GM12878 (cell line): ENCODE measurements at regions not wholly inside any gene's neighbourhood (a gene's known extent, or its start where the extent isn't known, plus 50 kb on each side); places are given as distances from the start of the nearest gene placed in this dataset.

Experiments used
- ATAC-seq: fragments of 200-7000 bp; cut with Tn5 transposase; 3 replicates; pipeline ENCODE4 v1.9.1; 2020; ENCODE audit warnings: mild to moderate bottlenecking, moderate library complexity
- BruUV-seq: library from RNA; stranded (reverse); fragments of 400-500 nt; replicated peaks from 2 replicates; lab custom pipeline; 2021; lab: Mats Ljungman, UMichigan
- CTCF ChIA-PET: fragments of 300-600 bp; sonication (Branson Sonifier 250); formaldehyde crosslinking; extraction: SDS; loops from one replicate; lab custom pipeline; 2021; ENCODE audit warnings: inconsistent platforms; lab: Yijun Ruan, JAX
- POLR2A ChIA-PET: fragments of 350-600 bp; formaldehyde crosslinking; extraction: SDS; loops from one replicate; lab custom pipeline; 2021; ENCODE audit warnings: inconsistent platforms; lab: Charles Lee
- RAD21 ChIA-PET: fragments of 300-600 bp; sonication (Branson Sonifier 250); formaldehyde crosslinking; loops from one replicate; lab custom pipeline; 2023; ENCODE audit warnings: antibody characterized with exemption; ENCODE audit not compliant: unreplicated experiment; lab: Charles Lee
- SMC1A ChIA-PET: fragments of 300-600 bp; sonication (Branson Sonifier 250); formaldehyde crosslinking; loops from one replicate; lab custom pipeline; 2023; ENCODE audit not compliant: unreplicated experiment, uncharacterized antibody; lab: Charles Lee
- DNase-seq: peaks from one replicate; pipeline ENCODE4 v3.0.0-alpha.2; 2011; ENCODE audit warnings: low read depth, low spot score
- FAIRE-seq: peaks from 3 replicates; lab custom pipeline; 2011; peaks lifted over from hg19 to GRCh38; lab: Jason Lieb, UNC
- H2AFZ ChIP-seq: 2 replicates; pipeline ENCODE4 v1.6.0; 2011; ENCODE audit warnings: low read depth, low read length, control low read depth; ENCODE audit not compliant: control insufficient read depth
- H3K27ac ChIP-seq: 2 replicates; pipeline ENCODE4 v1.5.1; 2011; ENCODE audit warnings: control low read depth; ENCODE audit not compliant: control insufficient read depth, insufficient read depth
- H3K27me3 ChIP-seq, 2 experiments: replicated peaks in 1 of 2; 2 replicates each; pipeline versions ENCODE4 v1.6.0 to v1.6.1; 2011; ENCODE audit warnings: low read length in 1 of 2; ENCODE audit not compliant: control insufficient read depth in 2 of 2, insufficient read depth in 2 of 2
- H3K36me3 ChIP-seq, 2 experiments: 2 replicates each; pipeline ENCODE4 v1.5.1; 2011; ENCODE audit warnings: low read length in 1 of 2; ENCODE audit not compliant: control insufficient read depth in 2 of 2, insufficient read depth in 2 of 2
- H3K4me1 ChIP-seq: 2 replicates; pipeline ENCODE4 v1.6.1; 2011; ENCODE audit warnings: mild to moderate bottlenecking, low read length, moderate library complexity, mixed read lengths; ENCODE audit not compliant: control insufficient read depth, insufficient read depth
- H3K4me2 ChIP-seq: 2 replicates; pipeline ENCODE4 v1.6.0; 2011; ENCODE audit warnings: control low read depth; ENCODE audit not compliant: control insufficient read depth, insufficient read depth
- H3K4me3 ChIP-seq: fragments of 200-600 bp; sonication (generic); 2 replicates; pipeline ENCODE4 v1.5.1; 2016
- H3K79me2 ChIP-seq: 2 replicates; pipeline ENCODE4 v1.6.0; 2011; ENCODE audit warnings: low read length; ENCODE audit not compliant: control insufficient read depth, insufficient read depth
- H3K9ac ChIP-seq: 2 replicates; pipeline ENCODE4 v1.8.0; 2011; ENCODE audit warnings: low read length, control low read depth, mixed read lengths; ENCODE audit not compliant: control insufficient read depth, insufficient read depth
- H3K9me3 ChIP-seq: replicated peaks from 3 replicates; pipeline ENCODE4 v1.5.1; 2011; ENCODE audit warnings: mild to moderate bottlenecking, low read length; ENCODE audit not compliant: control insufficient read depth, insufficient read depth
- H4K20me1 ChIP-seq: 2 replicates; pipeline ENCODE4 v1.6.0; 2011; ENCODE audit not compliant: control insufficient read depth, insufficient read depth
- EED ChIP-seq: sonication (generic); IDR thresholded peaks from 2 replicates; pipeline ENCODE4 v1.6.1; 2016; ENCODE audit warnings: antibody characterized with exemption, low read depth
- HDAC2 ChIP-seq: fragments of 200-600 bp; sonication (generic); IDR thresholded peaks from 2 replicates; pipeline ENCODE4 v1.6.1; 2017
- NFIC ChIP-seq: IDR thresholded peaks from 2 replicates; pipeline ENCODE4 v1.6.1; 2012; ENCODE audit warnings: low read depth, mild to moderate bottlenecking, inconsistent platforms, low read length, moderate library complexity
- NRF1 ChIP-seq: conservative IDR thresholded peaks from 2 replicates; pipeline ENCODE4 v1.6.1; 2011; ENCODE audit warnings: mild to moderate bottlenecking, low read depth, low read length, improper control_type of control experiment
- PAX5 ChIP-seq: IDR thresholded peaks from 2 replicates; pipeline ENCODE4 v1.6.1; 2011; ENCODE audit warnings: low read depth, low read length, borderline replicate concordance
- POLR2AphosphoS5 ChIP-seq: IDR thresholded peaks from 2 replicates; pipeline ENCODE4 v1.6.1; 2011; ENCODE audit warnings: mild to moderate bottlenecking, low read length, inconsistent platforms
- POU2F2 ChIP-seq: IDR thresholded peaks from 3 replicates; pipeline ENCODE4 v1.6.1; 2011; ENCODE audit warnings: low read depth, mild to moderate bottlenecking, low read length, borderline replicate concordance
- SIN3A ChIP-seq: IDR thresholded peaks from 2 replicates; pipeline ENCODE4 v1.6.1; 2012; ENCODE audit warnings: low read depth, low read length, improper control_type of control experiment
- YY1 ChIP-seq: IDR thresholded peaks from 2 replicates; pipeline ENCODE4 v1.6.1; 2011; ENCODE audit warnings: low read depth, mild to moderate bottlenecking, low read length
- ZSCAN29 ChIP-seq: fragments of 450-650 bp; IDR thresholded peaks from 2 replicates; pipeline ENCODE4 v1.6.1; 2017; ENCODE audit warnings: mild to moderate bottlenecking, moderate library complexity
- whole genome bisulfite sequencing: methylation state at CpG from one replicate; pipeline ENCODE4 v1.1.6; 2016; ENCODE audit warnings: low lambda C conversion rate; ENCODE audit not compliant: insufficient replicate concordance, insufficient coverage; ENCODE audit errors: missing lambda C conversion rate; 5-methylcytosine and 5-hydroxymethylcytosine counted together
- in situ Hi-C: fragments of 300-500 bp; cut with MboI; formaldehyde crosslinking; loops from 9 replicates; pipeline ENCODE4 v1.14.3; 2018; ENCODE audit warnings: mixed read lengths
- intact Hi-C: fragments of 100-400 bp; cut with micrococcal nuclease; formaldehyde crosslinking; loops from one replicate; pipeline ENCODE4 v1.14.2; 2022; ENCODE audit not compliant: unreplicated experiment
- TF ChIP-seq, protein P1 (sequence below): IDR thresholded peaks from 2 replicates; pipeline ENCODE4 v1.6.1; 2011; ENCODE audit warnings: low read depth, low read length, improper control_type of control experiment, borderline replicate concordance
- TF ChIP-seq, protein P2 (sequence below): fragments of 450-650 bp; formaldehyde crosslinking; IDR thresholded peaks from 2 replicates; pipeline ENCODE4 v1.5.0; 2022; ENCODE audit warnings: mild to moderate bottlenecking, missing genetic modification characterization
- TF ChIP-seq, protein P3 (sequence below): fragments of 150-350 bp; IDR thresholded peaks from 2 replicates; pipeline ENCODE4 v1.6.1; 2016; ENCODE audit warnings: low read depth, low read length
- TF ChIP-seq, protein P4 (sequence below): fragments of 150-350 bp; IDR thresholded peaks from 2 replicates; pipeline ENCODE4 v1.6.1; 2014; ENCODE audit warnings: mild to moderate bottlenecking, low read depth, low read length
- TF ChIP-seq, protein P5 (sequence below): fragments of 450-650 bp; IDR thresholded peaks from 2 replicates; pipeline ENCODE4 v1.6.1; 2017; ENCODE audit warnings: mild to moderate bottlenecking, low read depth, inconsistent platforms; ENCODE audit not compliant: poor library complexity, severe bottlenecking

DNA sequence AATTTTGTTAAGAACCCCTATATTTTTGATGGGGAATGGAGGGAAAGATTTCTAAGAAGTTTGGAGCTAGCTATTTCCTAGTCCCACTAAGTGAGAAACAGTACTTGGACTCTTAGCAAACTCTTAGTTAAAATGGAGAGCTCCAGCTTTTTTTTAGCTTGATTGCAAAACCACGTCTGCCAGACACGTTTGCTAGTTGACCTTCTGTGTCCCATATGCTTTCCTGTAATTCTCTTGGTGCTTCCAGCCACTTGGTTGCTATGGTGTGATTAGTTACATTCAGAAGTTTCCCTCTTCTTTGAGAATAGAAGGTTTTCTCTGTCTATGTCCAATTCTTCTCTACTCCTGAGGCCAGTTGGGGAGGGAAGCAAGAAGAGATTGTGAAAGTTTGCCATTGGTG is 417.0 kb upstream of the TLE4 start:
- H2AFZ ChIP-seq = no peak overlapping the region
- DNase-seq = no peak
- H3K9me3 ChIP-seq = no peaks in the 10 kb centered on the region
- H3K4me2 ChIP-seq = no peak overlapping the region
- intact Hi-C loops = no loop called here
- no peaks in the 10 kb centered on the region for H3K79me2 ChIP-seq
- WGBS = 3% methylated on average over 2 of the region's 2 CpGs
- FAIRE-seq = no peak
- SMC1A ChIA-PET = no interaction called here
- POLR2A ChIA-PET = no interaction called here
- CTCF ChIA-PET = no interaction called here
- H3K36me3 ChIP-seq = no peaks in the 10 kb centered on the region
- RAD21 ChIA-PET = no interaction called here
- H3K4me1 ChIP-seq = no peaks in the 10 kb centered on the region
- ATAC-seq = no peak
- no TSS peak for BruUV-seq
- H4K20me1 ChIP-seq = no peaks in the 10 kb centered on the region
- no peak overlapping the region for H3K9ac ChIP-seq
- no peaks in the 10 kb centered on the region for H3K27me3 ChIP-seq
- in situ Hi-C loops = no loop called here
- no peak overlapping the region for H3K4me3 ChIP-seq
- H3K27ac ChIP-seq = no peak overlapping the region
- TF ChIP-seq ZSCAN29 (no peak), YY1 (no peak), NRF1 (no peak), POU2F2 (no peak), HDAC2 (no peak), PAX5 (no peak), SIN3A (no peak), POLR2AphosphoS5 (no peak), EED (no peak), NFIC (no peak)
- TF ChIP-seq, protein P1, sequence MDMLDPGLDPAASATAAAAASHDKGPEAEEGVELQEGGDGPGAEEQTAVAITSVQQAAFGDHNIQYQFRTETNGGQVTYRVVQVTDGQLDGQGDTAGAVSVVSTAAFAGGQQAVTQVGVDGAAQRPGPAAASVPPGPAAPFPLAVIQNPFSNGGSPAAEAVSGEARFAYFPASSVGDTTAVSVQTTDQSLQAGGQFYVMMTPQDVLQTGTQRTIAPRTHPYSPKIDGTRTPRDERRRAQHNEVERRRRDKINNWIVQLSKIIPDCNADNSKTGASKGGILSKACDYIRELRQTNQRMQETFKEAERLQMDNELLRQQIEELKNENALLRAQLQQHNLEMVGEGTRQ = no peak
- TF ChIP-seq, protein P2, sequence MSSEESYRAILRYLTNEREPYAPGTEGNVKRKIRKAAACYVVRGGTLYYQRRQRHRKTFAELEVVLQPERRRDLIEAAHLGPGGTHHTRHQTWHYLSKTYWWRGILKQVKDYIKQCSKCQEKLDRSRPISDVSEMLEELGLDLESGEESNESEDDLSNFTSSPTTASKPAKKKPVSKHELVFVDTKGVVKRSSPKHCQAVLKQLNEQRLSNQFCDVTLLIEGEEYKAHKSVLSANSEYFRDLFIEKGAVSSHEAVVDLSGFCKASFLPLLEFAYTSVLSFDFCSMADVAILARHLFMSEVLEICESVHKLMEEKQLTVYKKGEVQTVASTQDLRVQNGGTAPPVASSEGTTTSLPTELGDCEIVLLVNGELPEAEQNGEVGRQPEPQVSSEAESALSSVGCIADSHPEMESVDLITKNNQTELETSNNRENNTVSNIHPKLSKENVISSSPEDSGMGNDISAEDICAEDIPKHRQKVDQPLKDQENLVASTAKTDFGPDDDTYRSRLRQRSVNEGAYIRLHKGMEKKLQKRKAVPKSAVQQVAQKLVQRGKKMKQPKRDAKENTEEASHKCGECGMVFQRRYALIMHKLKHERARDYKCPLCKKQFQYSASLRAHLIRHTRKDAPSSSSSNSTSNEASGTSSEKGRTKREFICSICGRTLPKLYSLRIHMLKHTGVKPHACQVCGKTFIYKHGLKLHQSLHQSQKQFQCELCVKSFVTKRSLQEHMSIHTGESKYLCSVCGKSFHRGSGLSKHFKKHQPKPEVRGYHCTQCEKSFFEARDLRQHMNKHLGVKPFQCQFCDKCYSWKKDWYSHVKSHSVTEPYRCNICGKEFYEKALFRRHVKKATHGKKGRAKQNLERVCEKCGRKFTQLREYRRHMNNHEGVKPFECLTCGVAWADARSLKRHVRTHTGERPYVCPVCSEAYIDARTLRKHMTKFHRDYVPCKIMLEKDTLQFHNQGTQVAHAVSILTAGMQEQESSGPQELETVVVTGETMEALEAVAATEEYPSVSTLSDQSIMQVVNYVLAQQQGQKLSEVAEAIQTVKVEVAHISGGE (CRISPR knock-in tag) = no peak
- TF ChIP-seq, protein P3, sequence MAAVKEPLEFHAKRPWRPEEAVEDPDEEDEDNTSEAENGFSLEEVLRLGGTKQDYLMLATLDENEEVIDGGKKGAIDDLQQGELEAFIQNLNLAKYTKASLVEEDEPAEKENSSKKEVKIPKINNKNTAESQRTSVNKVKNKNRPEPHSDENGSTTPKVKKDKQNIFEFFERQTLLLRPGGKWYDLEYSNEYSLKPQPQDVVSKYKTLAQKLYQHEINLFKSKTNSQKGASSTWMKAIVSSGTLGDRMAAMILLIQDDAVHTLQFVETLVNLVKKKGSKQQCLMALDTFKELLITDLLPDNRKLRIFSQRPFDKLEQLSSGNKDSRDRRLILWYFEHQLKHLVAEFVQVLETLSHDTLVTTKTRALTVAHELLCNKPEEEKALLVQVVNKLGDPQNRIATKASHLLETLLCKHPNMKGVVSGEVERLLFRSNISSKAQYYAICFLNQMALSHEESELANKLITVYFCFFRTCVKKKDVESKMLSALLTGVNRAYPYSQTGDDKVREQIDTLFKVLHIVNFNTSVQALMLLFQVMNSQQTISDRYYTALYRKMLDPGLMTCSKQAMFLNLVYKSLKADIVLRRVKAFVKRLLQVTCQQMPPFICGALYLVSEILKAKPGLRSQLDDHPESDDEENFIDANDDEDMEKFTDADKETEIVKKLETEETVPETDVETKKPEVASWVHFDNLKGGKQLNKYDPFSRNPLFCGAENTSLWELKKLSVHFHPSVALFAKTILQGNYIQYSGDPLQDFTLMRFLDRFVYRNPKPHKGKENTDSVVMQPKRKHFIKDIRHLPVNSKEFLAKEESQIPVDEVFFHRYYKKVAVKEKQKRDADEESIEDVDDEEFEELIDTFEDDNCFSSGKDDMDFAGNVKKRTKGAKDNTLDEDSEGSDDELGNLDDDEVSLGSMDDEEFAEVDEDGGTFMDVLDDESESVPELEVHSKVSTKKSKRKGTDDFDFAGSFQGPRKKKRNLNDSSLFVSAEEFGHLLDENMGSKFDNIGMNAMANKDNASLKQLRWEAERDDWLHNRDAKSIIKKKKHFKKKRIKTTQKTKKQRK = no peak
- TF ChIP-seq, protein P4, sequence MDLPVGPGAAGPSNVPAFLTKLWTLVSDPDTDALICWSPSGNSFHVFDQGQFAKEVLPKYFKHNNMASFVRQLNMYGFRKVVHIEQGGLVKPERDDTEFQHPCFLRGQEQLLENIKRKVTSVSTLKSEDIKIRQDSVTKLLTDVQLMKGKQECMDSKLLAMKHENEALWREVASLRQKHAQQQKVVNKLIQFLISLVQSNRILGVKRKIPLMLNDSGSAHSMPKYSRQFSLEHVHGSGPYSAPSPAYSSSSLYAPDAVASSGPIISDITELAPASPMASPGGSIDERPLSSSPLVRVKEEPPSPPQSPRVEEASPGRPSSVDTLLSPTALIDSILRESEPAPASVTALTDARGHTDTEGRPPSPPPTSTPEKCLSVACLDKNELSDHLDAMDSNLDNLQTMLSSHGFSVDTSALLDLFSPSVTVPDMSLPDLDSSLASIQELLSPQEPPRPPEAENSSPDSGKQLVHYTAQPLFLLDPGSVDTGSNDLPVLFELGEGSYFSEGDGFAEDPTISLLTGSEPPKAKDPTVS = no peak
- TF ChIP-seq, protein P5, sequence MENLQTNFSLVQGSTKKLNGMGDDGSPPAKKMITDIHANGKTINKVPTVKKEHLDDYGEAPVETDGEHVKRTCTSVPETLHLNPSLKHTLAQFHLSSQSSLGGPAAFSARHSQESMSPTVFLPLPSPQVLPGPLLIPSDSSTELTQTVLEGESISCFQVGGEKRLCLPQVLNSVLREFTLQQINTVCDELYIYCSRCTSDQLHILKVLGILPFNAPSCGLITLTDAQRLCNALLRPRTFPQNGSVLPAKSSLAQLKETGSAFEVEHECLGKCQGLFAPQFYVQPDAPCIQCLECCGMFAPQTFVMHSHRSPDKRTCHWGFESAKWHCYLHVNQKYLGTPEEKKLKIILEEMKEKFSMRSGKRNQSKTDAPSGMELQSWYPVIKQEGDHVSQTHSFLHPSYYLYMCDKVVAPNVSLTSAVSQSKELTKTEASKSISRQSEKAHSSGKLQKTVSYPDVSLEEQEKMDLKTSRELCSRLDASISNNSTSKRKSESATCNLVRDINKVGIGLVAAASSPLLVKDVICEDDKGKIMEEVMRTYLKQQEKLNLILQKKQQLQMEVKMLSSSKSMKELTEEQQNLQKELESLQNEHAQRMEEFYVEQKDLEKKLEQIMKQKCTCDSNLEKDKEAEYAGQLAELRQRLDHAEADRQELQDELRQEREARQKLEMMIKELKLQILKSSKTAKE = no peak
